GM19023 (cell line): ENCODE measurements at regions not wholly inside any gene's neighbourhood (a gene's known extent, or its start where the extent isn't known, plus 50 kb on each side); places are given as distances from the start of the nearest gene placed in this dataset.
A peak's percentile ranks its signal among the peaks of the same experiment; 100 is the strongest.

Source experiments
- ATAC-seq: cut with Tn5 transposase; IDR thresholded peaks from one replicate; pipeline ENCODE4 v1.9.1; 2021; ENCODE audit warnings: mild to moderate bottlenecking, moderate library complexity; ENCODE audit not compliant: unreplicated experiment

DNA sequence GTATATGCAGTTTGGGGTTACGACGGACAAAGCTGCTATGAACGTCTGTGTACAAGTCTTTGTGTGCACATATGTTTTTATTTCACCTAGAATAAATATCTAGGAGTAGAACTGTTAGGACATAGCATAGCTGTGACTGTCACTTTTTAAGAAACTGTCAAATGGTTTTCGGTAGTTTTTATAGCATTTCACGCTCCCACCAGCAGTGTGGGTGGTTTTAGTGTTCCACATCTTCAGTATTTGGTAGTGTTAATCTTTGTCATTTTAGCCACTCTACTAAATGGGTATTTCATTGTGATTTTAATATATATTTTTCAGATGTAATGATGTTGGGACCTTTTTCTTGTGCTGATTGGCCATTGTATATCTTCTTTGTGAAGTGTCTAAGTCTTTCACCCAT is 109.1 kb upstream of the BCAT1 start:
- ATAC-seq, result no peak

DNA sequence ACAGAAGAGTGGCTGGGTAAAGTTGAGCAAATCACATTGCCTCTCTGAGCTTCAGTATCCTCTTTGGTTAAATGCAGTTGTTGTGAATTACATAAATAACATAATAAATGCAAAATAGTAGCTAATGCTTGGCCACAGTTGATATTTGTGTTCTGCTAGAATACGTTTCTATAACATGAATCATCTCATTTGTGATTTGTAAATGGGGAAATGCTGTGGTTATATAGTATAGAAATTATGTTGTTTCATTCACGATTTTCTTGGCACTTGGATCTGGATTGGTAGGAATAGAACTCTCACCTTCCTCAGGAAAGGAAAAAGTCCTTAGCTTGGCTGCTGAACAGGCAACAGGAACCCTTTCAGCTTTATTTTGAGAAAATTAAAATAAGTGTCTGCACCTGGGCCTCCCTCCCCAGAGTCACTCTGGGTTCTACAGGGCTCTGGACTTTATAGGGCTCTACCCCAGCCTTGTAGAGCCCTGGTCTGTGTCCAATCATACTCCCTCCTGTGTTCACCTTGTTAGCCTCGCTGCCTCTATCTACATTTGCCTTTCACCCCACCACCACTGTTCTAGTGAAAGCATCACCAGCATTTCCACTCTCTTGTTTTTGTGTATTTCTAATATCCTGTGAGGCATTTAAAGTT is 107.7 kb upstream of the BCAT1 start:
- ATAC-seq, result peak; percentile 18

DNA sequence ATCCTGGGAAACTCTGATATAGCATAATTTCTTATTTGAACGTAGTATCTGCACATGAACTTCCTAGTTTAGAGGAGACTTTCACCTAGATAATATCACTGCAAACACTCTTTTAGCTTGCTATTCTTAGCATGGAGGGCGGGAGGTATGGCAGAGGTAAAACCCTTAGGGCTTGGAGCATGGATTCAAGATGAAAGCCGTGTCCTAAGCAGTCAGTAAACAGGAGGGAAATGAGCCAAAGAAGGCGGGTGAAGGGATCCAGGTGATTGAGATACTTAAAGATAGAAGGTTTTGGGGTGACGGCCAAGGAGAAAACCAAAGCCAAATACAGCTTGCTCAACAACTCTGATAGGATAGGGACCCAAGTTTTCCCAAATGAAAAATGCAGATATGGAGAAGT is 107.1 kb upstream of the BCAT1 start:
- no peak for ATAC-seq

DNA sequence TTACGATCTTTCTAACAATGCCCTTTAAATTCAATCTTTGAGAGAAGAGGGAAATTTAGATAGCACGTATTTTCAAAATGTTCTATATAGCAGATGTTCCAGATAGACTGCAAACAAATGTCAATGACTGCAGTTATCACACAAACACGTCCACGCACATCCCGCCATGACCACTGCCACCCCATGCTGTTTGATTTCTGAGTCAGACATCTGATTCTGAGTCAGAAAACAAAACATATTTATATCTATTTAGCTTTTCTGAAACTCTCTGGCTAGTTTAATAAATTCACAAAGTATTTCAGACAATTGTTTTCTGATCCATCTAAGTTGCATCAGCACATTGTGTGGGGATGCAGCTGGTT is 105.9 kb upstream of the BCAT1 start:
- no peak for ATAC-seq

DNA sequence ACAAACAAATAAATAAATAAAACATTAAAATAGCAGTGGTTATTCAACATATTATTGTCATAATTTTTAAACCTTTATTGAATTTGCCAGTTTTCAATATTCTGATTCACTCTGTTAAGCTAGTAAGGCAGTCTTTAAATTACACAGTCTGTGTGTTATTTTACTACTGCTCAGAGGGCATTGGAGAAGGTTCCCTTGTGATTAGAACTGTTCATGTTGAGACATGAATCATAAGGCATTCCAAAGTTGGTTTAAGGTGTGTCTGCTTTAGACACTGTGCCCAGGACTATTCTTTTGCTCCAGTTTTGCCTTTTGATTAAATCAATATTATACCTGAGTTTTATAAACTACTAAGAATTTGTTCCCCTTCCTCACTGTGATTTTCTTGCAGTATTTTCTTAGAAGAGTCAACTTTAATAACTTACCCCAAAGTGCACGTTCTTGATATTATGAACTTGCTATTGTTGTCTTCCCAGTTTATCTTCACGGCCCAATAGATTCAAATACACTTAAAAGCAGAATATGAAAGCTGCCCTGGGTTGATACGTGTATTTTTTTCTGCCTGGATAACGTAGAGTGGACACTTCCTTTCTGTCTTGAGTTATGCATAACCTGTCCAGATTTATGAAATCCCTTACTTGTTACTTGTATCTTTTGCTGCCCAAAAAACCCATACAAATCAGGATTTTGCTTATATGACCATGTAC is 105.3 kb upstream of the BCAT1 start:
- no peak for ATAC-seq

DNA sequence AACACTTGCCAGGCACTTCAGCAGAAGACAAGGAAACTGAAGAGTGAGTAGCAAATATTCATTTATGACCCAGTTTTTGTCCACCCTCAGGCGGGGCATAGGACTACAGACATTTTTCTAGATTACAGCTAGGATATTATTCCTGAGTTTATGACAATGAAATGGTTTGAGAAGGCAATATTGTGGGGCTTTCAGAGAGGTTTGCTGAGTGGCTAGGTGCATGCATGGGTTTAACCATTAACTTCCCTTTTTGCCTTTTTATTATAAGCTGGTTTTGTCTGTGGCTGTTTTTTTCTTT is 104.0 kb upstream of the BCAT1 start:
- peak; percentile 1 for ATAC-seq

DNA sequence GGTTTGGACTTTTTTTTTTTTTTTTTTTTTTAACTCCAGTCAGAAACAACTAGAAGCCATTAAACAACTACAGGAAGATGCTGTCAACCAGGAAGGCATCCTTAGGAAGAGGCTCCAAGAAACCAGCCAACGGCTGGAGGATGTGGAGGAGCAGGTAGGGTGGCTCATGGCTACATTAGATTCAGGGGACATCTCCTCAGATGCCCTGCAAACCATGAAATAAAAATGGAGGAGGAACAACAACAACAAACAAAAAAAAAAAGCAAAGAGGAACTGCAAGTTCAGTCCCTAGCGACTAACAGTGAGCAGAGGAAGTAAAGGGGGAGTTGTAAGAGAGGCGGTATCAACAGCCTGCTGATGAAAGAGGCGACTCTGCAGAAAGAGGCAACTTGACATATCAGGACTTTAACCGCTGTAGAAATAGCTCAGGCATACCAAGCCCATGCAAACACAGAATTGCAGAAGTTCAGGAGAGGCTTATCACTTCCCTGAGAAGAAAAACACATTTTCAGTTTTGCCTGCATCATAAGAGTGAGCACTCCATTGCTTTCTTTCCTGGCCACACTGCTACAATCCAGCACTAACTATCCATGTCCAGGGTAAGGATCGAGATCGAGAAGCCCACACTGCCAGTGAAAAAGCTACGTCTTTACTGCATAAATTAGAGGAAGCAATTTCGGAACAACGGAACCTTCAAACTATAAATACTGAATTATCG is 103.5 kb upstream of the BCAT1 start:
- ATAC-seq, result peak; percentile 64

DNA sequence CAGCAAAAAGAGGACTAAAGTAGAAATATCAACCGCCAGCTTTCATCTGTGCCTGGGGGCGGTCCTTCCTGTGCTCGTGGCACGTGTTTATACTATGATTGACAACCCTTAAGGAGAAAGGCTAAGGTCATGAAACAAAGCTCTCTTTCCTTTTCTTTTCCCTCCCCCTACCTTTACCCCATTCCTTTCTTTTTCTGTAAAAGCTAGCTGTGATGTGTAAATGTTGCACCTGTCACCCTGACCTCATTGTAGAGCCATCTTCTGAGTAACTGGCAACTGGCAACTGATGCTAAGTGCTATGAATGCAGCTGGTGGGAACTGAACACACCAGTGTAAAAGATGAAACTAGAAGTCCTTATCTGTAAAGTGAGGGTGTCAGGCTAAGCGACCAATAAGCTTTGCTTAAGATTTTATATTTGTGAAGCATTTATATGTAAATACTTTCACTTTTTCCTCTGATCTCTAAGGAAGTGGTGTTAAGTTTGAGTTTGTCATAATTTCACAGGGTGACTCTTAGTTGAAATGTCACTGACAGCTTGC is 102.8 kb upstream of the BCAT1 start:
- ATAC-seq, result peak; percentile 59

DNA sequence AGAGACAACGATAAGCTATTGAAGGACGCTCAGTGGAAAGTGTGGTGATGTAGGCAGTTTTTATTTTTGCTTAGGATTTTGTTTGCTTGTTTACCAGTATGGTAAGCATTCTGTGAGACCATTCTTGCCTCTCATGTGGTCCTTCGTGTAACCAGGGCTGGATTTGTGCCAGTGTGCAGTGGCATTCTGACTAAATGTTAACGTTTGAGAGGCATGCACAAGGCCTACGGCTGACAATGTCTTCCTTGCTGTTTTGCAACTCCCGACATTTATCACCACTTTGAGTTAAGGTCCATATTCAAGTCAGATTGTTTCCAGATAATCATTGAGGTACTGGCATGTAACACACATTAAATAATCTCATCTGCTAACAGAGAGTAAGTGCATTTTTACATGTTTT is 102.3 kb upstream of the BCAT1 start:
- ATAC-seq, result no peak

DNA sequence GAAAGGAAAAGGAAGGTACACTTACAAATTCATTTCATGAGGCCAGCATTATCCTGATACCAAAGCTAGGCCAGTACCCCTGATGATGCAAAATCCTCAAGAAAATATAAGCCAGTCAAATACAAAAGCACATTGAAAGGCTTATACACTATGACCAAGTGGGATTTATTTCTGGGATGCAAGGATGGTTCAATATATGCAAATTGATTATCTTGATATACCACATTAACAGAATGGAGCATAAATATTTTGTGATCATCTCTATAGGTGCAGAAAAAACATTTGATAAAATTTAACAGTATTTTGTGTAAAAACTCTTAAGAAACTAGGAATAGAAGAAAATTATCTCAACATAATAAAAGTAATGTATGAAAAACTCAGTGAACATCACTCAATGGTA is 97.0 kb upstream of the BCAT1 start:
- ATAC-seq, result no peak

DNA sequence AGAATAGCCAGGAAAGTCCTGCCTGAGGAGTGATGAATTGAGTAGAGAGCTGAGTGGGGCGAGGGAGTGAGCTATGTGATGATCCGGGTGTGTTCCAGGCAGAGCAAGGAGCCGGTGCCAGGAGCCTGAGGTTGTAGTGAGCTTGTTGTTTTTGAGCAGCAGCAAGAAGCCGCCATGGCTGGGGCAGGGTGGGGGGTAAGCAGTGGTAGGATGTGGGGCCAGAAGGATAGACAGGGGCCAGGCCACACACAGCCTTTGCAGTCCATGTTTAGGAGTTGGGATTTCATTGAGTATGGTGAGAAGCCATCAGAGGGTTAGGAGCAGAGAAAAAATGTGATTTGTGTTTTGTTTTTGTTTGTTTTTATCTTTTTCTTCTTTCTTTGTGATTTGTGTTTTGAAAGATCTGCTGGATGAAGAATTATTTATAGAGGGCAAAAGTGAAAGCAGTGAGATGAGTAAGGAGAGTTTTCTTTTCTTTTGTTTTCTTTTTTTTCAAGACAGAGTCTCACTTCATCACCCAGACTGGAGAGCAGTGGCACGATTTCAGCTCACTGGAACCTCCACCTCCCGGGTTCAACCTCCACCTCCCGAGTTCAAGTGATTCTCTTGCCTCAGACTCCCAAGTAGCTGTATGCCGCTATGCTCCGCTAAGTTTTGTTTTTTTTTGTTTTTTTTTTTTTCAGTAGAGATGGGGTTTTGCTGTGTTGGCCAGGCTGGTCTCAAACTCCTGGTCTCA is 92.3 kb upstream of the BCAT1 start:
- ATAC-seq, result no peak

DNA sequence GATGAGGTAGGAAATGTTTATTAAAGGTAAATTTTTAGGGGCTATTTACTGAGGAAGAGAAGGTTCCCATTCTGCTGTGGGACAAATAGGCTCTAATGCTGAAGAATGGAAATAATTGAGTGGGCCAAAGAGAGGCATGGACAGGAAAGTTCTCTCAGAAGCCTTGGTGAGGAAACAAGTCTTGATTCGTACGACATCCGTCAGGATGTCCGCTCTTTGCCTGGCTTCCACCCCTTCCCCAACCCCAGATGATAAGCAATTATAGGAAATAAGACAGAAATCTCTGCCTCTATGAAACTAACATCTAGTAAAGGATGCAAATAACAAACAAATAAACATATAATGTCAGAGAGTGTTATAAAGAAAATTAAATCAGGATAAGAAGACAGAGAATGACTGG is 91.7 kb upstream of the BCAT1 start:
- ATAC-seq, result no peak

DNA sequence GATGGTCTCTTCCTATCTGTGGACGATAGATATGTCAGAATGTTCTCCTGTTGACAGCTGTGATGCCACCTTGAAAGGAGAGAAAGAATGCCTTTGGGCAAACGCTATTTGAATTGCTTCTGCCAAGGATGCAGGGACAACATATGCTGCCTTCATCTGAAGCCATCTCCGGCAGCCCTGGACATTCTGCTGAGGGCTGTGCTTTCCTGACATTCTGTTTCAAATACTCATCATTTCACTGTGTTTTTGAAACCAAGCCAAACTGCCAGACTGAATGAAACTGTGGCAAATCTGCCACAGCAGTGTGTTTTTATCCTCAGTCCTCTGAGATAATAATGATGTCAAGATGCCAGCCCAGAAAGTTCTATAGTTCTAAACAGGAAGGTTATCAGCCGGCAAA is 85.8 kb upstream of the BCAT1 start:
- ATAC-seq, result no peak

DNA sequence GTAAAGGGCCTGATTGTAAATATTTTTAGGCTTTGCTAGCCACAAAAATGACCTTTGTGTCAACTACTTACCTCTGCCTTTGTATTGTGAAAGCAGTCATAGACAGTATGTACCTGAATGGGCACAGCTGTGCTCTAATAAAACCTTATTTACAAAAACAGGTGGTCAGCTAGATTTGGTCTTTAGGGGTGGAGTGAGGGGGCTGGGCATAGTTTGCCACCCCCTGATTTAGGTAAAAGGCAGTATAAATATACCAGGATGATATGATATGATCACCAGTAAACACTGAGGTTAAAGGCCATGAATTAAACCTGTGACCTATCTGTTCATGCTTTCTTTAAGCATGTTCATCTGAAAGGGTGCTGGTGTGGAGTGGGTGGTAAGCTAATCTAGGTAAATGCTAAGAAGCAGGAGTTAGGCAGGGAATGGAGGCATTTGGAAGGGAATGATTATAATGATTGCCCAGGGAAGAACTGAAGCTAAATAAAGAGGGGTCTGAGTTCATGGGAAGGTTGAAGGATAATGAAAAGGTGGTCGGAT is 77.1 kb upstream of the BCAT1 start:
- no peak for ATAC-seq

DNA sequence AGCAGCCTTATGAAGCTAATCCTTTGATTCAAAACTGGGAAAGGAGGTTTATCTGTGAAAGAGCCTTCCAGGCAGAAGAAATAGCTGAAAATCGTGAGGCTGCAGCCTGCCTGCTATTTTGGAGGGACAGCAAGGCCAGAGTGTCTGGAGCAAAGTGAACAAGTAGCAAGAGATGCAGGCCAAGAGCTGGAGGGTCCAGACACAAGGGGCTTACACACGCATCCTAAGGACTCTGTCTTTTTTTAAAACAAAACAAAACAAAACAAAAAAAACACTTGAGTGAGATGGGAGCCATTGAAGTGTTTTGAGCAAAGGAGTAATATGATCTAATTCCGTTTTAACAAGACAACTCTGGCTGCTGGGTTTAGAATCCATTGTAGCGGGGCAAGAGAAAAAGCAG is 76.4 kb upstream of the BCAT1 start:
- no peak for ATAC-seq

DNA sequence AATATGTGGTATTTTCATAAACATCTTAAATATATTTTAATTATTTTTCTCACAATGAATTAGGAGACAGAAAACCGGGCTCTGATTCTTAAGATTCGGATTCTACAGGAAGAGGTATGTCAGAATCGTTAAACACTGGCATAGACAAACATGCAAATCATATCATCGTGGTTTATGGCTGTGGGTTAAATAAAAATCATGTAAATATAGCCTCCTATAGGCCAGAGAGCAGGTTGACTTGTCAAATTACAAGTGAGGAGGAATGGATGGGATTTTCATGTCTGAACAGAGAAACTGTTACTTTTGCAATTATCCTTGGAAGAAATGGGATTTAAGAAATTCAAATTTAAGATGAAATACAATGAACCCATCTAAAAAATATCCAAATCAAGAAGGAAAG is 74.9 kb upstream of the BCAT1 start:
- no peak for ATAC-seq

DNA sequence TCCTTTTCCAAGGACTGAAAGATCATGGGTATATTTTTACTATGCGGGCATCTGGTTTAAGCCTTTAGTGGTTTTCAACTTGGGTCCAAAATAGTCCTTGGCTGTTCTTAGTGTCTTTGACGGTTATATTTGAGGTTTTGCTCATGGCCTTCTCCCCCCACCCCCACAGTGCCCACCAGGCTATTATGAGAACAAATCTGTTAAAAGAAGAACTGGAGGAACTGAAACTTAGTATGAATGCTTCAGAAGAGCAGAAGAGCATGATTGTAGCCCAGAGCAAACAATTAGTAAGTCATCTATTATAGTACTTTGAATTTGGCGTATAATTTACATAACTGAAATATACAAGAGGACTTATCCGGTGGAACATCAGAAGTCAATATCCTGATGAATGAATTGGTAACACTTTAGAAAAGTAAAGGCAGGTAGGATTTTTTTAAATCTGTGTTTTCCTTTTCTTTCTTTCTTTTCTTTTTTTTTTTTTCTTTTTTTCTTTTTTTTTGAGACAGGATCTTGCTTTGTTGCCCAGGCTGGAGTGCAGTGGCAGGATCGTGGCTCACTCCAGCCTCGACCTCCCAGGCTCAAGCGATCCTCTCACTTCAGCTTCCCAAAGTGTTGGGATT is 71.8 kb upstream of the BCAT1 start:
- ATAC-seq, result peak; percentile 86

DNA sequence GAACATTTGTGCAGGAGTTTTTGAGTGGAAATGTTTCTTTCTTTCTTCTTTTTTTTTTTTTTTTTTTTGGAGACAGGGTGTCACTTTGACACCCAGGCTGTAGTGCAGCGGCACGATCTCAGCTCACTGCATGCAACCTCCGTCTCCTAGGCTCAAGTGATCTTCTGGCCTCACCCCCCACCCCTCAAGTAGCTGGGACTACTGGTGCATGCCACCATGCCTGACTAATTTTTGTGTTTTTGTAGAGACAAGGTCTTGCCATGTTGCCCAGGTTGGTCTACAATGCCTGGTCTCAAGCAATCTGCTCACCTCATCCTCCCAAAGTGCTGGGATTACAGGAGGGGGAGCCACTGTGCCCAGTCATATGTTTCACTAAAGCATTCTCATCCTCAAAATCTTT is 69.2 kb upstream of the BCAT1 start:
- no peak for ATAC-seq

DNA sequence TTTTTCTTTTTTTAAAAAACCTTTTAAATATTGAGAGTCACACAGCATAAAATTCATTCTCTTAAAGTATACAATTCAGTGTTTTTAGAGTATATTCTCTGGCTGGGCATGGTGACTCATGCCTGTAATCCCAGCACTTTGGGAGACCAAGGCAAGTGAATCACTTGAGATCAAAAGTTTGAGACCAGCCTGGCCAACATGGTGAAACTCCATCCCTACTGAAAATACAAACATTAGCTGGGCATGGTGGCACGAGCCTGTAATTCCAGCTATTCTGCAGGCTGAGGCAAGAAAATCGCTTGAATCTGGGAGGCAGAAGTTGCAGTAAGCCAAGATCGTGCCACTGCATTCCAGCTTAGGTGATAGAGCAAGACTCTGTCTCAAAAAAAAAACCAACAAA is 68.4 kb upstream of the BCAT1 start:
- ATAC-seq, result no peak

DNA sequence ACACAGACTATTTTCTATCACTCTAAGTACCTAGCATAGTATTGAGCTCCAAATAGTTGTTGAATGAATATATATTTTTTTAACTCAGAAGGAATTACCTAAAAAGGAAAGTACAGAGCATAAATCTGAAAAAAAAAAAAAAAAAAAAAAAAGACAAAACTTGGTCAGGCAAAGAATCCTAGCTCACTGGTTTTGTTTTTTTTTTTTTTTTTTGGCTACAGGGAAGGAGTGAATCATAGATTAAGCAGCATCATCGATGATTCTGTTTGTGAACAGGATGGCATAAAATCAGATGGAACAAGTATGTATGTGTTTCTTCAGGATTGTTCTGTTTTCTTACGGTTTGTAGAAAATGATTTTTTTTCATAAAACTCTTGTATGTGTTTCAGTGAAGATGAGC is 66.1 kb upstream of the BCAT1 start:
- no peak for ATAC-seq

DNA sequence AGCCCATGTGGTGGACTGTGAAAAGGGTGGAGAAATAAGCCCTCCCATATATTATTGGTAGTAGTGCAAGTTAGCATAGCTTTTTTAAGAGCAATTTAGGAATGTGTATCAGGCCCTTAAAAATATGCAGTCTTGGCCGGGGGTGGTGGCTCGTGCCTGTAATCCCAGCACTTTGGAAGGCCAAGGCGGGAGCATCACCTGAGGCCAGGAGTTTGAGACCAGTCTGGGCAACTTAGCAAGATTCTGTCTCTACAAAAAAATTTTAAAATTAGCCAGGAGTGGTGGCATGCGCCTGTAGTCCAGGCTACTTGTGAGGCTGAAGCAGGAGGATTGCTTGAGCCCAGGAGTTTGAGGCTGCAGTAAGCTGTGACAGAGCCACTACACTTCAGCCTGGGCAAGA is 64.2 kb upstream of the BCAT1 start:
- no peak for ATAC-seq
